GM18498 (cell line): ENCODE measurements at regions not wholly inside any gene's neighbourhood (a gene's known extent, or its start where the extent isn't known, plus 50 kb on each side); places are given as distances from the start of the nearest gene placed in this dataset.
"Not testable (repeated sequence)": the region's sequence is repeated elsewhere in the genome, so short reads cannot be mapped to it uniquely, and the experiment has no call there.

Experiments used
- ATAC-seq: cut with Tn5 transposase; IDR thresholded peaks from one replicate; pipeline ENCODE4 v1.9.1; 2021; ENCODE audit warnings: mild to moderate bottlenecking, moderate library complexity; ENCODE audit not compliant: unreplicated experiment

DNA sequence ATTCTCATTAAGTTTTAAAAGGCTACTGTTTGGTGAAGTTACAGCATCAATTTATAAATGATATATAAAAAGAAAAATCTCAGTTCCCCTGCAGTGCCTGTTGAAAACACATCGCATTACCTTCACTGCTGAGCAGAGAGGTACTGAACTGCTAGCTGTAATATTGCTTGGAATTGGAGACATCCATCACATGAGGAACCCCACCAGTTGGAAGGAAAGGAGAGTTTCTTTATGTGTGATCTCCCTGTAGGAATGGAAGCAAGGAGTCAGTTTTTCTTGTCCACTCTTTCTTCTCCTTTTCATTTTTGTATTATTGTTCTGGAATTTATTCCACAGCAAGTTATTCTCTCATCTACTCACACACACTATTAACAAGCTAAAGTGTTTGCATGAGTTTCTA lies 1586.0 kb upstream of the PRR20A start:
- ATAC-seq = no peak

DNA sequence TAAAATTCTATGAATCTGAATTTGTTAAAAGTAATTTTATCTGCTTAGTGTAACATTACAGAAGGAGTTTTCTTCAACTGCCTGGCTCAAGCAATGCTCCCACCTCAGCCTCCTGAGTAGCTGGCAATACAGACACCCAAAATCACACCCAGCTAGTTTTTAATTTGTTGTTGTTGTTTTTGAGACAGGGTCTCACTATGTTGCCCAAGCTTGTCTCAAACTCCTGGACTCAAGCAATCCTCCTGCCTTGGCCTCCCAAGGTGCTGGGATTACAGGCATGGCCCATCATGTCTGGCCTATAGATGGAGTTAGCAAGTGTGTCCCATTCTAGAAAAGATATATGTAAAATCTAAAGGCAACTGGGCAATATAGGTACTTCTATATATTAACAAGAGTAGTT lies 1580.4 kb upstream of the PRR20A start:
- ATAC-seq = no peak

DNA sequence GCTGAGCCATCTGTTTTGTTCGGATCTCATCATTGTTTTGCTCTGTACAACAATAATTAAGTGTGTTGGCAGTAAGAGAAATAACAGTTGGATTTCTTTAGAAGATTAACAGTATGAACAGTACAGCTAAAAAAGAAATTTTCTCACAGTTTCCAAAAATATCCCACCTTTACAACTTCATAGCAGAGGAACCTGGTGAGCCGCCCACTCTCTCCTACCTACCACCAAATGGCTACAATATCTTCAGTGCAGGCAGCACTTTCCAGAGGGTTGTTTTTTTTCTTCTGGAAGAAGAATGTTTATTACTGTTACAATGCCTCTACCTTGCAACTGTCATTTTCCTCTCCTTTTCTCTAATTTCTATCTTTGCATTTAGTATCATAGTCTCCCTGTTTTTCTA lies 1577.5 kb upstream of the PRR20A start:
- no peak for ATAC-seq

DNA sequence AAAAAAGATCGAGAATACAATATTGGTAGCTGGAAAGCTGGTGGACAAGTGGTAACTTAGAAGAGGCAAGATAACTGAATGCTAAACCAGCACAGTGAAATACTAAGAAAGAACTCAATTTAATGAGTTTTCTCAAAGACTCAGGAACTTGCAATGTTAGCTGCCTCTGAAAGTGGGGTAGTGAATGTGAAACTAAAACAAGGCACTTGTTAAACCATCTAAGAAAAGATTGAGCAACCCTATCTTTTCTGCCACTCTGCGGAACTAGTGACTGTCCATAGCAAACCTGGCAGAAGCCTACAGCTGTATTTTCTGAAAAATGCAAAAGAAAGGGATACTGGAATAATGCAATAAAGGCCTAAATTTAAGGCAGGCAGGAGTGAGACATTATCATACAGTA lies 1574.4 kb upstream of the PRR20A start:
- ATAC-seq = no peak

DNA sequence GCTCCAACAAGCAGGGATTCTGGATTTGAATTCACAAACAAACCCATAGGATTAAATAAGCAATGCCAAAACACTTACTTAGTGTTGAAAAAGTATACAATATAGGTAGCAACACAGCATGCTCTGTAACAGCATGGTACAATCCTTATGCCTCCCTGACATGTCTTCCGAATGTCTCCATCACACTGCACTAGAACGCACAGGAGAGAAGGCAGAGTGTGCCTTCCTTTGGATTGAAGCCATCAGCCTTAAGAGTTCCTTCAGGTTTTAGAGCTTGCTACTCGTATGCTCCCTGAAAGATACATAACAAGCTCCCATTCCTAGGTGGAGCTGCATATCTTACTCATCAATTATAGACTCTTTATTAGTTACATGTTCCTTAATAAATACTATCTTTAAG lies 1573.9 kb upstream of the PRR20A start:
- ATAC-seq = no peak

DNA sequence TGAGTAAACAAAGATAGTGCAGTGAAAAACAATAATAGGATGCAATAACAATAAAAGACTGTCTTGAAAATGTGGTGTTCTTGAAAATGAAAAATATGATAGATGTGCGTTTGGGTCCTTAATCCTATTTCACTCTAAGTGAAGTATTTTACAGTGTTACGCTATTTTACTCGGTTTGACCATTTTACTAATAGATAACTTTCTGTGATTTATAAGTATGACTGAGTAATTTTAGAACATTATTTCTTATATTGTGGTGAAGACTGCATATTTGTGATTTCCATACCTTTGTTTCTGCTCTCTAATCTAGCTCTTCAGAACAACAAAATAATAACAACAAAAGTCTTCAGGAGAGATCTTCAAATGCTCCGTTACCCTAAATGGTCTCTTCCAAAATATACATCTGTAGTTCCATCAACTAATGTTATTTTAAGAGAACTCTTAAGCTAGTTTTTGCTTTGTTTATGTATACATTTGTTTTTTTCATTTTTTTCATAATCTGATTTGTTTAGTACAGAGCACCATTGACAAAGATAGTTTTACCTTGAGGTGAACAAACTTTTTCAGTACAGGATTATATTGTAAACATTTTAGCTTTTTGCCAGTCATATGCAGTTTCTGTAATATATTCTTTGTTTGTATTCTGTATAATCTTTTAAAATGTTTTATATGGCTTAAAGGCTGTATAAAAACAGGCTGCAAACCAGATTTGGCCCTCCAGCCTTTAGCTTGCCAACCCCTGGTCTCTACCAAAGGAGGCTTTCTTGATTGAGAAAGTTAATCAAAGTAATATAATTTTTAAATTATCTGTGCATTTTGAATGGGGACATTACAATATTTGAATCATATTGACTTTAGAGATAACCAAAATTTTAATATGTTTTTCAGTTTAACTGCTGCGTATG lies 1572.7 kb upstream of the PRR20A start:
- ATAC-seq = no peak

DNA sequence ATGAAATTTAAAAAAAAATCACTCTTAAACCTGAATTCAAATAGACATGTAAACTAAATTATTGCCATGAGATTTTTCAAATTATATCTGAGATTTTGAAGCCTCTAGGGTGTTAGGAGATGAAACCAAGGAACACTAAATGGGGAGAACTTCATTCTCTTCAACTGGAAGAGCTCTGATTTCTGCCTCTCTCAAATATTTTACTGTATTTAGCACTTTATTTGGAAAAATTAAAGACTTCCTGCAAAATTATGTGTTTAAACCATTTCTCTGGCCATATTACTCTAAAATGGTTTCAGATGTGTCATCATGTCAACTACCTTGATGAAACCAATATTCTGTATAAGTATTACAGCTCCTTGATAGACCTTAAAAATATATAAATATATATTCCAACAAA lies 1571.6 kb upstream of the PRR20A start:
- ATAC-seq = no peak

DNA sequence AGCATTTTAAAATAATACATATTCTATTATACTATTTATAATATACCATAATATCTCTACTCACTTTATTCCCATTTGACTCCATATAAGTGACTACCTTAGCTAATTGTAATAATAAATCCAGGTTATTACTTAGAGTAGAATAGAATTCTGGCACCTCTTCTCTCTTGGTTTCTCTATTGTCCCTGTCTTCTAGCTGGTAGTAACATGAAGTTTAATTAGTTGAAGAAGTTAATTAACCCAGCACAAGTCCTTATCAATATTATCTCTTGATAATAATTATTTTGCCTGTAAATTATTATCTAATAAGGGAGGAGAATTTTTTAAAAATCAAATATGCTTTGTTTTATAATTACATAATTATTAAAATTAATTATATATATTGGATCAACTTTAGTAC lies 1571.2 kb upstream of the PRR20A start:
- ATAC-seq = no peak

DNA sequence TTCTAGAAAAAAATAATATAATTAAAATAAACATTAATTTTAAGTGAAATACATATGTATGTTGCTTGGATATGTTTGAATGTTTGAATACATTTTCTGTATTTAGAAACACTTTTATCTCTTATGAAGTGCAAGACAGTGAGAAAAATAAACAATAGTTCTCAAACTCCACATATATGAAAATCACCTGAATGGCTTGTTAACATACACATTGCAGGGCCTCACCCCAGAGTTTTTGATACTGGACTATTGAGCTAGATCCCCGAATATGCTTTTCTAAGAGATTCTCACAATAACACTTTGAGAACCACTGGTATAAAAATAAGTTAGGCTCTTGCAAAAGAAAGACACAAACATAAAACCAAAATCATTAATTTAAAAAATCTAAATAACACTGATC lies 1570.3 kb upstream of the PRR20A start:
- no peak for ATAC-seq

DNA sequence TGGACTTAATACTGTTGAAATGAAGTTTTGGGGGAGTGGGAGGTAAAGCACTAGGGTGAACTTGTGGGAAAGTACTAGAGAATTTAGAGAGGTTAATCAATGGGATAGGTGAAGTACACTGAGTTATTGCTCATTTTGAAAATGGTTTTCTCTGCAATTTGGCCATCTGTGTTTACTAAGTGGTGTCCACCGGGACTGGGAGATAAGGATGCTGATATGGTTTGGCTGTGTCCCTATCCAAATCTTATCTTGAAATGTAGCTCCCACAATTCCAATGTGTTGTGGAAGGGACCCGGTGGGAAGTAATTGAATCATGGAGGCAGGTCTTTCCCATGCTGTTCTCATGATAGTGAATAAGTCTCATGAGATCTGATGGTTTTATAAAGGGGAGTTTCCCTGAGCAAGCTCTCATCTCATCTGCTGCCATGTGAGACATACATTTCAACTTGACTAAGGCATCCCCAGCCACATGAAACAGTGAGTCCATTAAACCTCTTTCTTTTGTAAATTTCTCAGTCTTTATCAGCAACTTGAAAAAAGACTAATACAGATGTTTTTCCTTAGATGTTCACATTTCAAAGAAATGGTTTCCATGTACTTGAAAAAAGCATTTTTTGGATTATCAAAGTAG lies 1569.4 kb upstream of the PRR20A start:
- ATAC-seq = no peak

DNA sequence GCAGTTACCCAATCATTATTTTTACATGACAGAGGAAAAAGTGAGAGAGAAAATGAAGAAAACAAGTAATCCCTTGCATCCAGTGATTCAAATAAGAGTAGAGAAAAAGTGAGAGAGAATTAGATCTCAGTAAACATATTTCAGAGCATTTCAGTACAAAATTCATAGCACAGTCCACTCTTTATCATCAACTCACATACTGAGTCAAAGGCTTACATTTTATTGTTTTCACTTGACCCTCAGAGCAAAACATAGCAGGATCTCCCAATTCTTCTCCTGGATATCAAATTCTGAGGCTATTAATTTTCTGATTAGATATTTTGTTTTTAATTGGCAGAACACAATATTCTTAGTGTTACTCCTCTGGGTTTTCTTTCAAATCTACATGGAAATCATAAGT lies 1568.3 kb upstream of the PRR20A start:
- no peak for ATAC-seq

DNA sequence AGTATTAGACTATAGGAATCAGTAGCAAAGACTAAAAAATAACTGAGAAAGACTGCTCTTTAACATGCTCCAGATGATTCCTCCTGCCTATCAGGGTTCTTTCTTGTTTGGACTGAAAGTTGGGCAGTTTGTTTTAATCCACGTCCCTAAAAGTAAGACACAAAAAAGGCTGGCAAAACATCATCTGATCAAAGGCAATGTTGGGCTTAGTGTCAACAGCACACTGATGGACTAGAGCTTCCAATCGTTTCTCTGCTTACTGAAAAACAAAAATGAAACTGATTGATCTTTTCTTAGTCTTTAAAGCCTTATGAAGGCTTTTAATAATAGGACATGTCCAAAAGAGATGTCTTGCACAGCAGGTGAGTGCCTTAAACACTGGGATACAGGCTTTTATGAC lies 1567.9 kb upstream of the PRR20A start:
- no peak for ATAC-seq

DNA sequence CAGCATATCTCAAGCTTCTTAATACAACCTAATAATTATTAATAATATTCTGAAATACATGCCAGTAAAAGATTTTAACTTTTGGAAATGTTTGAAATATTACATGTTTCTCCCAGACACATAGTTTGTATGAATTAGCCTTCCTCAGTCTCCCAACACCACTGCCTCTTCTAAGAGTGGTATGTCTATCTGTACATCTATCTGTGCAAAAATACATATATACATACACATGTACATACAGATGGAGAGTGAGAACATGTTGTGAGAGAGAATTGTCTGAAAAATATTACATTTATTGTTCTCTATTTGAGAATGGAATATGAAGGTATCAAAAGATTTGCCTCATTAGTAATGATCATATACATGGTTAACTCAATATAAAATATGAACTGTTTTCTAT lies 1567.2 kb upstream of the PRR20A start:
- no peak for ATAC-seq

DNA sequence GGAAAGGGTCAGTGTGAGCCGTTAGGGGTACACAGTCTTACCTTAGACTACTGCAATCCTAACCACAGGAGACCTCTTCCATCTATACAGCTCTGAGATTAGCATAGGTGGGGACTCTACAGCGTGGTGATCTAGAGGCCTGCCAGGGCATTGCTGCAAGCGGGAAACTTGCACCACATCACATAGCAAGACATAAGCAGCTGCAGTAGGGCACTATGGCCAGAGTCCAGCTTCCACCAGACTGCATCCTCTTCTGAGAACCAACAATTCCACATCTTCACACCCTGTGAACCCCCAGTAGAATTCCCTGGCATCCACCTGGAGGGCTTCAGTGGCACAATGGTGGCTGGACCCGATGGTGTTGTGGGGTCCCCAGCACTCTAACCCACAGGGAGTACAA lies 1564.3 kb upstream of the PRR20A start:
- no peak for ATAC-seq

DNA sequence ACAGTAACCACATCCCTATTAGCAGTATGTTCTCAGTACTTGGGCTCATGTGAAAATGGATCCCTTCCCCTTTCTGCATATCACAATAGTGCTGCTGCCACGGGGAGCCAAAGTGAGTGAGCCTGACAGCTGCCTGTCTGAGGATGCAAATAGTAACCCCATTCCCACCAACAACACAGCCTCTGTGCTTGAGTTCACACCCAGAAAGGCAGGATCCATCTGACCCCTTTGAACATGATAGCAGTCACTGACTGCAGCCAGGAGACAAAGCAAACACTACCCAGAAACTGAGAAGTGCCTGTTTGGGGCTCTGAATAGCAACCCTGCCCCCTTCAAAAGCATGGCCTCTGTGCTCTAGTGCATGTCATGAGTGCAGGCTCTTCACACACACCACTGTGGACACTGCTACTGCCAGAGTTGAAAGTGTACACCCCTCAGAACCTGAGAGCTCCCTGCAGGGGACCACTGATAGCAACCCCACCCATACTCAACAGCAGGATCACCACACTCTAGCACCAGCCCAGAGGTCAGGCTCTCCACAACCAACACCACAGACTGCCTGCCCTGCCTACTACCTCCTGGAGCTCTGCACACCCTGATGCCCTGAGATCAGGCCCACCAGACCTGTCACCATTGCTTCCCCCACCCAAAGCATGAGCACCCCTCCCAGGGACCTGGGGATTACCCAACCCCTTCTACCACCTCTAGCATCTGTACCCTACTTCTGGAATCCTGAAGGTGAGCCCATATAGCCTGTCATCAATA lies 1563.5 kb upstream of the PRR20A start:
- no peak for ATAC-seq

DNA sequence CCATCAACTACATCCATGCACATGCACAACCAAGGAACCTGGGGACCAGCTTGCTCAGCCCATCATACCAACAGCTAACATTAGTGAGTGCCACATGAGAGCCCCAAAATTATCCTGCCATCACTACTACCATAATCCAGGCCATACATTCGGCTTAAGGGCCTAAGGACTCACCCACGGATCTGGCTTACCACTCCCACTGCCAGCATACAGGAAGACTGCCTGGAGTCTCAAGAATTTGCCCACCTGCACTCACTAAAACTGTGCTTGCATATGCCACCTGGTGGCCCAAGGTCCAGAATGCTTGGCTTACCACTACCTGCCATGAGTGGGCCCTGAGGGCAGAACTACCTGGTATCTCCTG lies 1562.9 kb upstream of the PRR20A start:
- no peak for ATAC-seq

DNA sequence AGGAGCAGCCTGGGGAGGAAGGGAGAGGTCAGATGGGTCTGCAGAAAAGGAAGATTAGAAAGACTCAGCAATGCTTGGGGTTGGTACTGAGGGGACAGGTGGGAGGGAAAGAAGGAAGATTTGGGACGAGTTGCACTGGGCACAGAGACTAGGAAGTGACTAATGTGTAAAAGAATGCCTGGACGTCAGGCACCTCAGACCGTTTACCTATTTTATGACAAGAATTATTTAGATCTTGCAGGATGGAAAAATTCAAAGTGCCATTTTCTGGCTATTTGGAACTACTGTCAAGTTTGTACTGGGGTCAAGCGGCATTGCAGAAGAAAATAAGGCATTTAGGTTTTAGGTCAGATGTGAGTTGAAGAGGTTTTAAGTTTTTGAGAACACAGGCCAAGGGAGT lies 1558.4 kb upstream of the PRR20A start:
- not testable (repeated sequence) for ATAC-seq

DNA sequence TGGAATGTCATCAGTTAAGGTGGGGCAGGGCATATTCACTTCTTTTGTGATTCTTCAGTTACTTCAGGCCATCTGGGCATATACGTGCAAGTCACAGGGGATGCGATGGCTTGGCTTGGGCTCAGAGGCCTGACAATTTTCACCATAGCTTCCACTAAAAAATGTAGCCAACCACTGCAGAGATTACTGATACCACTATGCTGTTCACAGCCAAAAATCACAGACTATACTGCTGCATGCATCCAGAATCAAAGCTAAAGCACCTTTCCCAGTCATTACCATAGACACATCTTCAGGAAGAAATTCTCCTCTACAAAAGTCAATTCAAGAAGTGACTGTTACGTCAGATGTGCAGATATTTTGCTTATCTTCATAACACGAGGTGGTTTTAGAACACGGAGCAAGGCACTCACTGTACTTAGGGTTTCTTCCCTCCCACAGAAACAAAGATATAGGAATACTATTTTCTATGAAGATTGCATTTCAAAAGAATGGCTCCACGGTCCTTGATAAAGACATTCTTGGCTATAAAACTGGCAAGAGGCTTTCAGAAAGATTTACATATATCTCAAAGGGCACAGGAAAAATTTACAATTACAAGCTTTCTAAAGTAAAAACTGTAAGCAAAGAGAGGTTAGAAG lies 1556.6 kb upstream of the PRR20A start:
- no peak for ATAC-seq

DNA sequence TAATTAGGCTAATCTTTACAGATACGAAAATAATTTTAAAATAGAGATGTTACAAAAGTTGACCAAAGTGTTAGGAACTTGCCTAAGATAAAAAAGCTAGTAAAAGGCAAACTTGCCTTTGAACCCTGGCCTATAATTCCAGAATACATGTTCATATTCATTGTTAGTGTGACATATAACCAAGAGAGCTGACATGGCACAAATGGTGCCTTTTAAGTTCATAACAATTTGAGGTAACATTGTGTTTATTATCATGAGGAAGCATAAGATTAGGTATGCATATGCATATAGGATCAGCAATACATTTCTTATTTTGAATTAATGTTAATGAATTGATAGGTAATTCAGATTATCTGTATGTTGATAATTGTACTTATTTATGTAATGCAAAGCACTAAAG lies 1537.9 kb upstream of the PRR20A start:
- ATAC-seq = no peak

DNA sequence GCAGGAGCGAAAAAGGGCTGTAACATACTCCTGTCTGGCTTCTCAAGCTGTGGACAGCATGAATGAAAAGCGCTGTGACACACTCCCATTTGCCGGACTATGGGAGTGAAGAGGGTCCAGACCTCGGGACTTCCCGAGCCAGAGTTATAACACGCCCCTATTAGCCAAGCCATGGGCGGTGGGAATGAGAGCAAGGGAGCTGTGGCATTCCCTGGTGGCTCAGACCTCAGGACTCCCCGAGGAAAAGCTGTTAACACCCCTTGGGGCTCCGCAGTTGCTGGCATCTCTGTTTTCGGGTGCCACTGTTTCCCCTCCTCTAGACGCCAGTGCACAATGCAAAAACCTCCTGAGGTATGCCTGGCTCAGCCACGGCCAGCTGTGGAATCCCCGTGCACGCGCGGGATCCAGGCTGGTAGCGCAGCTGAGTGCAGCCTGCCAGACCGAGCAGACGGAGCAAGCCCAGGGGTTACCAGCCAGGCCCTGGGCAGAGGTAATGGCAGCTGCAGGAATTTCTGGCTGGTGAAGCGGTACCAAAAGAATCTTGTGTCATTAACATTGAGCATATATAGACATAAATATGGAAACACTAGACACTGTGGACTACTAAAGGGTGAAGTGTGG lies 1534.6 kb upstream of the PRR20A start:
- no peak for ATAC-seq
